OCI-LY3 (cell line): ENCODE measurements at regions not wholly inside any gene's neighbourhood (a gene's known extent, or its start where the extent isn't known, plus 50 kb on each side); places are given as distances from the start of the nearest gene placed in this dataset.

ENCODE experiments used
- EZH2phosphoT487 ChIP-seq: fragments of 200-600 bp; shearing (Covaris generic); IDR thresholded peaks from 2 replicates; pipeline ENCODE4 v1.6.1; 2018; ENCODE audit warnings: antibody characterized with exemption, mixed run types, low read depth
- TF ChIP-seq, protein P1 (sequence below): fragments of 200-600, 300-600 bp; sonication (generic); IDR thresholded peaks from 2 replicates; pipeline ENCODE4 v1.5.1; 2014; ENCODE audit warnings: antibody characterized with exemption, low read length, low read depth

DNA sequence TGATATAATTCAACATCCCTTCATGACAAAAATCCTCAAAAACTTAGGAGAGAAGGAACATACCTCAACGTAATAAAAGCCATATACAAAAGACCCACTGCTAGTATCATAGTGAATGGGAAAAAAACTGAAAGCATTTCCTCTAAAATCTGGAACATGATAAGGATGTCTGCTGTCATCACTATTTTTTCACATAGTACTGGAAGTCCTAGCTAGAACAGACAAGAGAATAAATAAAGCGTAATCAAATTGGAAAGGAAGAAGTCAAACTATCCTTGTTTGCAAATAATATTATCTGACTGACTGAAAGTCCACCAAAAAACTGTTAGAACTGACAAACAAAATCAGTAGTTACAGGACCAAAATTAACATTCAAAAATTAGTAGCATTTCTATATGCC lies 985.4 kb upstream of the AGA start:
- TF ChIP-seq, protein P1, sequence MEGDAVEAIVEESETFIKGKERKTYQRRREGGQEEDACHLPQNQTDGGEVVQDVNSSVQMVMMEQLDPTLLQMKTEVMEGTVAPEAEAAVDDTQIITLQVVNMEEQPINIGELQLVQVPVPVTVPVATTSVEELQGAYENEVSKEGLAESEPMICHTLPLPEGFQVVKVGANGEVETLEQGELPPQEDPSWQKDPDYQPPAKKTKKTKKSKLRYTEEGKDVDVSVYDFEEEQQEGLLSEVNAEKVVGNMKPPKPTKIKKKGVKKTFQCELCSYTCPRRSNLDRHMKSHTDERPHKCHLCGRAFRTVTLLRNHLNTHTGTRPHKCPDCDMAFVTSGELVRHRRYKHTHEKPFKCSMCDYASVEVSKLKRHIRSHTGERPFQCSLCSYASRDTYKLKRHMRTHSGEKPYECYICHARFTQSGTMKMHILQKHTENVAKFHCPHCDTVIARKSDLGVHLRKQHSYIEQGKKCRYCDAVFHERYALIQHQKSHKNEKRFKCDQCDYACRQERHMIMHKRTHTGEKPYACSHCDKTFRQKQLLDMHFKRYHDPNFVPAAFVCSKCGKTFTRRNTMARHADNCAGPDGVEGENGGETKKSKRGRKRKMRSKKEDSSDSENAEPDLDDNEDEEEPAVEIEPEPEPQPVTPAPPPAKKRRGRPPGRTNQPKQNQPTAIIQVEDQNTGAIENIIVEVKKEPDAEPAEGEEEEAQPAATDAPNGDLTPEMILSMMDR: no peak
- no peak for TF ChIP-seq EZH2phosphoT487
